ENCODE measurements at regions not wholly inside any gene's neighbourhood (a gene's known extent, or its start where the extent isn't known, plus 50 kb on each side); places are given as distances from the start of the nearest gene placed in this dataset.
"Not testable (repeated sequence)": the region's sequence is repeated elsewhere in the genome, so short reads cannot be mapped to it uniquely, and the experiment has no call there.

GRCh38 chr5:37926732-37927131 is 86.9 kb upstream of the GDNF start:
- TF ChIP-seq ZFX (IDR thresholded peaks at IDR 0.05; ENCODE audit: borderline replicate concordance) (no peak), CTCF (IDR thresholded peaks at IDR 0.05) (no peak)
- no peak overlapping the region for H3K27ac ChIP-seq

- no peak for TF ChIP-seq ZFX (IDR thresholded peaks at IDR 0.05; ENCODE audit: borderline replicate concordance)
- TF ChIP-seq CTCF (IDR thresholded peaks at IDR 0.05): no peak
- H3K27ac ChIP-seq: no peak overlapping the region
Observed at GRCh38 chr5:37921452-37921851, 81.6 kb upstream of the GDNF start.

DNA sequence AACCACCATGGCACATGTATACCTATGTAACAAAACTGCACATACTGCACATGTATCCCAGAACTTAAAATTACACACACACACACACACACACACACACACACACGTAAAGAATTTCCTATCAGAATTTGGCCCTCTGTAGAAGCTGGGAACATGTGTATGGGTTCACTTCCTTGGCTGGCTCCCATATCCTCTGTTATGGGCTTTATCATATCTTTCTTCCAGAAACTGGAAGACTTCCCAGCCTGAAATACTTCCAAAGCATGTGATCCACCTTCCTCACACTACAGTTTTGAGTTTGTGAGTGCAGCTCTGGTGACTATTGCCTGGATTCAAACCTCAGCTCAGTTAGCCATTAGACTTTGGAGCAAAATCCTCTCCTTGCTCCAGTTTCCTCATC is 78.6 kb upstream of the GDNF start:
- no peak overlapping the region for H3K27ac ChIP-seq
- TF ChIP-seq CTCF (IDR thresholded peaks at IDR 0.05): no peak
- no peak for TF ChIP-seq ZFX (IDR thresholded peaks at IDR 0.05; ENCODE audit: borderline replicate concordance)

GRCh38 chr5:37916525-37916924 is 76.7 kb upstream of the GDNF start:
- TF ChIP-seq ZFX (IDR thresholded peaks at IDR 0.05; ENCODE audit: borderline replicate concordance) (no peak), CTCF (IDR thresholded peaks at IDR 0.05) (no peak)
- no peak overlapping the region for H3K27ac ChIP-seq

DNA sequence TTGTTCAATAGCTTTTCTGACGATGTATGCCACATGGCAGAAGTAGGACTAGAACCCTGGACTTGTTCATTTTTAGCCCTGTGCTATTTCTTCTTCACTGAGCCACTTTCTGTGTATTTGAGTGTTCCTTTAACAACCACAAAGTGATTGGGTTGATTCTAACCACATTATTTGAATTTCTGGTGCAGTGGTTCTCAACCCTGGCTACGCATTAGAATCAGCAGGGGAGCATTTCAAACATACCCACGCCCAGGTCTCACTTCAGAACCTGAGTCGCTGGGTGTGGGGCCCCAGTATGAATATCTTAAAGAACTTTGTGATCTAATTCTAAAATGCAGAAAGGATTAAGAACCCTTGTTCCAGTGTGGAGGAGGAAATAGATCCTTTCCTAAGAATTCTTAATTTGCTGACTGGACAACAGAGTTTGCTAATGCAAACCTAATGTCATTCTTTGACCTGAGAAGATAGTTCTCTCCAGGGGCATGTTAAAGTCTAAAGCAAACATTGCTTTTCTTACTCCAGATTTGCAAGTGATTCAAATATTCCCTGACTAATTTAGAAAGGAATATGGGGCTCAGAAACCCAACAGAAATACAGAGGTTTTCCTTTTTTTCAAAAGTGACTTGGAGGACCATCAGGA is 75.4 kb upstream of the GDNF start:
- no peak overlapping the region for H3K27ac ChIP-seq
- TF ChIP-seq ZFX (IDR thresholded peaks at IDR 0.05; ENCODE audit: borderline replicate concordance): no peak
- TF ChIP-seq CTCF (IDR thresholded peaks at IDR 0.05): no peak

- not testable (repeated sequence) for H3K27ac ChIP-seq
Observed at GRCh38 chr5:37909610-37910266, 69.9 kb upstream of the GDNF start.

DNA sequence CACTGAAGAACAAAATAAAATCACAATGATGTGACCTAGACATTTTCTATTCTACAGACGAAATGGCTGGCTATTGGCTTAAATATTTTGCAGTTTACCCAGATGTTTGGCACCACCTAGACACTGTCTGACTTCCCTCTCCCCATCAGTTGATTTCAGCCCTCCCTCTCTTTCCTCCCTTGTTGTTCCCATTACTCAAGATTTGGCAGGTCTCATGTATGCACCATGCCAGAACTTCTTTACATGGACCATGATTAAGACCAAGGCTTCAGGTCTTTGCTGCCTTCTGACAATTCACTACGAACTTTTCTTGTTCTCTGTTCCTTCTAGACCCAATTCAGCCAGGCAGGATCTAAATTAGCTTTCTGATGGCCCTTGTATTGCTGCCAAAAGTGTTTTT is 66.6 kb upstream of the GDNF start:
- TF ChIP-seq ZFX (IDR thresholded peaks at IDR 0.05; ENCODE audit: borderline replicate concordance): no peak
- no peak for TF ChIP-seq CTCF (IDR thresholded peaks at IDR 0.05)
- H3K27ac ChIP-seq: no peak overlapping the region

GRCh38 chr5:37905230-37905629 is 65.4 kb upstream of the GDNF start:
- no peak overlapping the region for H3K27ac ChIP-seq
- no peak for TF ChIP-seq CTCF (IDR thresholded peaks at IDR 0.05)
- no peak for TF ChIP-seq ZFX (IDR thresholded peaks at IDR 0.05; ENCODE audit: borderline replicate concordance)

Measured in 22Rv1 (cell line).